Glomerular visceral epithelial cell (primary cell): ENCODE measurements at regions not wholly inside any gene's neighbourhood (a gene's known extent, or its start where the extent isn't known, plus 50 kb on each side); places are given as distances from the start of the nearest gene placed in this dataset.
A peak's percentile ranks its signal among the peaks of the same experiment; 100 is the strongest.

Experiments
- DNase-seq: peaks from one replicate; pipeline ENCODE4 v3.0.0-alpha.2; 2016; ENCODE audit errors: extremely low spot score

- no peak for DNase-seq
These were observed 591.5 kb upstream of the PCDH9 start for GRCh38 chr13:67821606-67822005.

- DNase-seq = no peak
These were observed 576.7 kb upstream of the PCDH9 start for GRCh38 chr13:67806796-67807195.

GRCh38 chr13:67803118-67803517 lies 573.0 kb upstream of the PCDH9 start:
- DNase-seq = no peak

- DNase-seq = no peak
These were observed 562.1 kb upstream of the PCDH9 start for GRCh38 chr13:67792151-67792676.

- no peak for DNase-seq
These were observed 560.9 kb upstream of the PCDH9 start for GRCh38 chr13:67791047-67791446.

DNA sequence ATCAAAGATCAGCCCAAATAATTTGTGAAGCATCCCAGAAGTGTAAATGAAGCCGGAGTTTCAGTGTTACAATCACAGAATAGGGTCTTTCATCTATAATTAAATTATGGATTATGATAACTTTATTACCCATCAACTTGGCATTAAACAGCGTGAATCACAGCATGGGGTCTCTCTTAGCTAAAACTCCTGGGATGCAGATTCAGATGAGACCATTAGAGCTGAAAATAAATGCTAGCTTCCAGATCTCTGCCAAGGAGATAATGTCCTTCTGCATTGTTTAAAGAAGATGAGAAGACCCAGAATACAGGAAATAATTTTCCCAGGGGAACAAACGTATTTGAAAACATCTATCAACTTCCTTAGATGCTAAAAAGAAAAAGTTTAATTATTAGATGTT lies 546.0 kb upstream of the PCDH9 start:
- no peak for DNase-seq

DNA sequence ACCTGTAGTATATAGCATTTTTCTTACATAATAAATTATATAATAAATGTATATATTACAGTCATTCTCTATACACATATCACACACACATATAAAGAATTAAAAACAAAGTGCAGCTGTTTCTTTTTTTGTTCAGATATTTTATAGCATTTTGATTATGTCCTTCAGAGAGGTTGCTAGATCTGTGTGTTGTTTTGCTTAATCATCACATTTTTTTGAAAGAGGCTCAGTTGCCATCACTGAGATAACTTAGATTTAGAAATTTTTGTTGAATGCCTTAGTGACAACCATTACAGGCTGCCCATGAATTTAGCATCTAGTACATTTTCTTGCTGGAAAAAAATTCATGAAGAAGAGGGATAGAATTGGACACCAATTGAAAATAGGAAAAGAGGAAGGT lies 545.2 kb upstream of the PCDH9 start:
- no peak for DNase-seq

DNA sequence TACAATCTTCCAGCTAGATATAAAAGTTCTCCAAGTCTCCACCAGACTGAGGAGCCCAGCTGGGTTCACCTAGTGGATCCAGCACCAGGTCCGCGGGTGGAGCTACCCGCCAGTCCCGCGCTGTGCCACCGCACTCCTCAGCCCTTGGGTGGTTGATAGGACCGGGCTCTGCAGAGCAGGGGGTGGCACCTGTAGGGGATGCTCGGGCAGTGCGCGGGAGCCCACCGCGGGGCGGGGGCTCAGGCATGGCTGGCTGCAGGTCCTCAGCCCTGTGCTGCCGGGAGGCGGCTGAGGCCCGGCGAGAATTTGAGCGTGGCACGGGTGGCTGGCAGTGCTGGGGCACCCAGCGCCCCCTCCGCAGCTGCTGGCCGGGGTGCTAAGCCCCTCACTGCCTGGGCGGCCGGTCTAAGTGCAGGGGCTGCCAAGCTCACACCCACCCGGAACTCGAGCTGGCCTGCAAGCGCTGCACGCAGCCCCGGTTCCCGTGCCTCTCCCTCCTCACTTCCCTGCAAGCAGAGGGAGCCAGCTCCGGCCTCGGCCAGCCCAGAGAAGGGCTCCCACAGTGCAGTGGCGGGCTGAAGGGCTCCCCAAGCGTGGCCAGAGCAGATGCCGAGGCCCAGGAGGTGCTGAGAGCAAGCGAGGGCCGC lies 542.8 kb upstream of the PCDH9 start:
- DNase-seq = no peak

- DNase-seq = no peak
These were observed 541.0 kb upstream of the PCDH9 start for GRCh38 chr13:67771106-67771505.

- DNase-seq = no peak
These were observed 539.8 kb upstream of the PCDH9 start for GRCh38 chr13:67769987-67770341.

DNA sequence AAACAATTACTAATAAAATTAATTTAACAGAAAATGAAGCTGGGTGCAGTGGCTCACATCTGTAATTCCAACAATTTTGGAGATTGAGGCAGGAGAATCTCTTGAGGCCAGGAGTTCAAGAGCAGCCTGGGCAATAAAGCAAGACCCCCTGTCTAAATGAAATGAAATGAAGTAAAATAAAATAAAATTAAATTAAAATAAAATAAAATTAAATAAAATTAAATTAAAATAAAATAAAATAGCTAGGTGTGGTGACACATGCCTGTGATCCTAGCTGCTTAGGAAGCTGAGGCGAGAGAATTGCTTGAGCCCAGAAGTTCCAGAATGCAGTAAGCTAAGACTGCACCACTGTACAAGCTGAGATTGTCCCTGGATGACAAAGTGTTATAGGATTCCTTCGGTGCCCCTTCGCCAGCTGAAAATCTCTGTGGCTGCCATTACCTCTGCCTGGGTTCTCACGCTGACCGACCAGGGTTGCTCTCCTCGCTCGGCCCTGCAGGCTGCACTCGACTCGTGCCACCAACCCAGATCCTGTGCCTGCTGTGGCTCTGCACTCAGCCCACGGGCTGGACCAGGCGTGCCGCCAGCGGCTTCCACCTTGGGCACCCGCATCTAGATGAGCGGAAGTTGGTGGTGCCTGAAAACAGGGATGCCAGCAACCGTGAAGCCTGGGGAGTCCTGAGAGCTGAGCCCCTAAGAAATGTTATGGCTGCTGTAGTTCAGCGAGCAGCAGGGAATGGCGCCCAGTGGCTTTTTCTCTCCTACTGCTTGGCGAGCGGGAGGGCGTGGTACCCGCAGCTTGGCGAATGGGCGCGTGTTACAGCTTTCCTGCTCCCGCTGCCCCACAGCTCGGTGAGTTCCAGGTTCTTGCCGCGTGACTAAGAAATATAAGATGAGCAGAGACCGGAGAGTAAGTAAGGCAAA lies 539.2 kb upstream of the PCDH9 start:
- no peak for DNase-seq

- no peak for DNase-seq
These were observed 533.8 kb upstream of the PCDH9 start for GRCh38 chr13:67763984-67764383.

DNA sequence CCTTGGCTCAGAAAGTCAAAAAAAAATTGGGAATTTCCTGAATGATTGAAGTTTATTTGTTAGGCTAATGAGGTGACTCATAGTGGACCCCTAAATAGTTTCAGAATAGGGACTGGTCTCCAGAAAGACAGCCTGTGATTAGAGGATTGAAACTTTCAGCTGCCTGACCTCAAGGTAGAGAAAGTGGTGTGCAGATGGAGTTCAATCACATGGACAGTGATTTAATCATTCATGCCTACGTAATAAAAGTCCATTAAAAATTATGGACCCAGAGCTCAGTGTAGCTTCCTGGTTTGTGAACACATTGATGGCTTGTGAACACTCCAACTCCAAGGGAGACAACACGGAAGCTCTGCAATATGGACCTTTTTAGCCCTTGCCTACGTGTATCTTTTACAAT lies 533.2 kb upstream of the PCDH9 start:
- DNase-seq = no peak

DNA sequence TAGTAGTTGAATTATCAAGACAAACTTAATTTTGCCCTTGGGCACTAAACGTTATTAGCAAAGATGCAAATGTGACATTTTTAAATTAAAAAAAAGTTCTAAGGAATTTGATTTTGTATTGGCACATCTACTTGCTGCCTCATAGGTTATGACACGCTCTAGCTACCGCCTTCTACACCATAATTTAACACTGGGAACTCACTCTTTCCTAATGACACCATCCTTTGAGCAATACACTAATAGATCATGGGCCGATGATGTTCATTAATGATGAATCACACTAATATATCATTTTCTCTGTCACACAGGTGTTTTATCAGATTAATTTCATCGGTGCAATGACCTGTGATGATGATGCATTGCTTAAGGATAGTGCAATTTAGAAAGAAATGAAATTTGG lies 528.8 kb upstream of the PCDH9 start:
- no peak for DNase-seq

GRCh38 chr13:67754012-67754411 lies 523.9 kb upstream of the PCDH9 start:
- DNase-seq = no peak

GRCh38 chr13:67752759-67753158 lies 522.6 kb upstream of the PCDH9 start:
- DNase-seq = no peak

- DNase-seq = no peak
These were observed 512.3 kb upstream of the PCDH9 start for GRCh38 chr13:67742478-67742877.

DNA sequence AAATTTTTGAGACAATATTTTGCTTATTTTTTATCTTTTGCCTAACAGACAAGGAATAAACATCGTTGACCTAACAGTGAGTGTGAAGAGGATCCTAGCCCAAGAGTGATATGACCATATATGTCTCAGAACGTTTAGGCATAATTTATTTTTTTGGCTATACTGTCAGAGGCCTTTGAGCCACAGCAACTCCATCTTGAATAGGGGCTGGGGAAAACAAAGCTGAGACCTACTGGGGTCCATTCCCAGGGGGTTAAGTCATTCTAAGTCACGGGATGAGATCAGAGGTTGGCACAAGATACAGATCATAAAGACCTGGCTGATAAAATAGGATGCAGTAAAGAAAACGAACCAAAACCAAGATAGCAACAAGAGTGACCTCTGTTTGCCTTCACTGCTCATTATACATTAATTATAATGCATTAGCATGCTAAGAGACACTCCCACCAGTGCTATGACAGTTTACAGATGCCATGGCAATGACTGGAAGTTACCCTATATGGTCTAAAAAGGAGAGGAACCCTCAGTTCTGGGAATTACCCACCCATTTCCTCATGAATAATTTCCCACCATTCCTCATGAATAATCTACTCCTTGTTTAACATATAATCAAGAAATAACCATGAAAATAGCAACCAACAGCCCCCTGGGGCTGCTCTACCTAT lies 510.9 kb upstream of the PCDH9 start:
- DNase-seq = no peak

GRCh38 chr13:67736646-67737420 lies 506.7 kb upstream of the PCDH9 start:
- peak; percentile 69 for DNase-seq

DNA sequence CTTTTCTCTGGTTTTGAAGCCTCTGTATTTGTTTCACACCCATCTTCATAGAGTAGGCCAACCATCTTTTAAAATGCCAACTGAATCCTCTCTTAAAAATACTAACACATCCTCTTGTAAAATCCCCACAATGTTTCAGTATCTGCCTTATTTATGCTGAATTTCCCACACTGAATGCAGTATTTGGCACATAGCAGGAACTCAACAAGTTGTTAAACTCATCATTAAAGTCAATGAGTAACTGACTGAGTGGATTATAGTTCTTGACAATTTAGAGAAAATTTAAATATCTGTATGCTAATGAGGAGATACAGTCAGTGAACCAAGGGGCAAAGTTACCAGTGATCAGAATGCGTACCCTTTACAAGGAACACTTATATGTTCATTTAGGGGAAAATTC lies 505.5 kb upstream of the PCDH9 start:
- no peak for DNase-seq

GRCh38 chr13:67726979-67727378 lies 496.8 kb upstream of the PCDH9 start:
- DNase-seq = no peak

- no peak for DNase-seq
These were observed 495.9 kb upstream of the PCDH9 start for GRCh38 chr13:67725999-67726398.
